ENCODE measurements at regions not wholly inside any gene's neighbourhood (a gene's known extent, or its start where the extent isn't known, plus 50 kb on each side); places are given as distances from the start of the nearest gene placed in this dataset.
A peak's percentile ranks its signal among the peaks of the same experiment; 100 is the strongest.

- no peak for DNase-seq
Measured at GRCh38 chr13:33472446-33472845, 186.9 kb upstream of the STARD13 start.

- DNase-seq, result no peak
Measured at GRCh38 chr13:33479105-33479504, 193.6 kb upstream of the STARD13 start.

DNA sequence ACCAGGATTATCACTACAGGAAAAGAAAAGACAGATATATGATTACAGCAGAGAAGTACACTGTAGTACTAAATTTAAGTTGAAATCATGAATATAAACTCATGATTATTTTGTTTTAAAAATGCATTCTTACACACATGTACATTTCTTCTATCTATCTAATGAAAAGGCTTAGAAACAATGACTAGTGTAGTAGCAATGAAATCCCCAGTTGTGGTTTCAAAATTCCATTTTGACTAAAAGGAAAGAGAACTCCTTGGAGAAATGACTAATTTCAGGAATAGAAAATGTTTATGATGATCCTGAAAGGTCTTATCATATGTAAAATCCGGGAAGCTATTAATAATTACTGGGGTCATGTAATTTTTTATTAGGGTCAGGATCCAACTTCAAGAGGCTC is 195.0 kb upstream of the STARD13 start:
- no peak for DNase-seq

DNA sequence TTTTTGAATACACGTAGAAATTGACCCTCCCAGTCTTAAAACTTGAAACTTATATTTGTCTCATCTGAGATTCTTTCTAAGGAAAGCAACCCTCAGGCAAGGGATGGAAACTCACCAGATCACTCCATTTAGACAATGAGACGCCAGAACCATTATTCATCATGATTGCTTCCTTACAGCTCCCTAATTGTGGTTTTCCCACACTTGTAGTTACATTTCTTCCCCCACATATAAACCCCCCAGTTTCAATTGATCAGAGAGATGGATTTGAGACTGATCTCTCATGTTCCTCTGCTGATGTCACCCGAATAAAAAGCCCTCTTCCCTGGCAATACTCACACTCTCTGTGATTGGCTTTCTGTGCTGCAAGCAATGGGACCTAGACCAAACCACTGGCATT is 197.9 kb upstream of the STARD13 start:
- DNase-seq, result peak; percentile 3

DNA sequence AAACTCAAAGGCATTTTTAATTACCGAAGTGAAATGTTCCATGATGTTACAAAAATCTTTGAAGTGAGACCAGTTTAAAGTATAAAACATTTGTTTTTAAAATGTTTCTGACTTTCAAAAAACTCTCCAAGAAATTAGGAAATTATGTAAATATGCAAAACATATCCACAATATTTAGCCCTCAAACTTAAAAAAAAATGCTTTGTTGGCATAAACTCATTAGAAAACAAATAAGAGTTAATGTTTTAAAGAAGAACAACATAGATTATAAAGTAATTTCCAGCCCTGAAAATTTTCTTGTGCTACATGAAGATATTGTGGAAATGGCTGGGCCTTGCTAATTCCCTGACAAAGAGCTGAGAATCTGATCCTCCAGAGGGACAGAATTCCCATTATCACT is 199.7 kb upstream of the STARD13 start:
- DNase-seq, result no peak

DNA sequence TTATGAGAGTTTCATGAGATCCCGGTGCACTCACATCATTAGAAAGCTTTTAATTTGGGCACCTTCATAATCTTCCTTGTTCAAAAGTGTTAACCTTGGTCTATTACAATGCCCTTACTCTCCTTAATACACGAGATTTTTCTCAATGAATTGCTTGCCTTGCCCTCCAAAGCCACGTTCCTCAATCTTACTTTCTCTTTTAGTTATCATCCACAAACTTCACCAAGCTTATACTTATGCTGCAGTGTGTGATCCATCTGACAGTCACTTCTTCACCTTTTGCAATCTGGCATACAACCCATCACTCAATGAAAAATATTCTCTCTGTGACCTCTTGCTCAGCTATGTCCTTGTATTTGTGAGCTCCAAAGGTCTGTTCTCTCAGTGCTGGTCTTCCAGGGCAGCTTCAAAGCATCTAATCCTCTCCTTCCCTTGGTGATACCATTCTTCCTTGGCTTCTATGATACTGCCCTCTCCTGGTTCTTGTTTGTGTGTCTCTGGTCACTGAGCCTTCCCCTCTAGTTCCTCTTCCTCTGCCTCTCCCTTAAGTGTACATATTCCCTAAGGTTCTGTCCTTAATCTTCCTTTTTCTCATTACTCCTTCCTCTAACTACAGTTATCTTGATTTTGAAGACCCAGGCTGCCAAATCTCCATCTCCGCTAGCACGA is 202.2 kb upstream of the STARD13 start:
- peak; percentile 50 for DNase-seq

GRCh38 chr13:33489563-33489962 is 204.0 kb upstream of the STARD13 start:
- no peak for DNase-seq

GRCh38 chr13:33490461-33491327 is 205.1 kb upstream of the STARD13 start:
- DNase-seq, result peak; percentile 95

- peak; percentile 66 for DNase-seq
Measured at GRCh38 chr13:33493672-33494365, 208.3 kb upstream of the STARD13 start.

DNA sequence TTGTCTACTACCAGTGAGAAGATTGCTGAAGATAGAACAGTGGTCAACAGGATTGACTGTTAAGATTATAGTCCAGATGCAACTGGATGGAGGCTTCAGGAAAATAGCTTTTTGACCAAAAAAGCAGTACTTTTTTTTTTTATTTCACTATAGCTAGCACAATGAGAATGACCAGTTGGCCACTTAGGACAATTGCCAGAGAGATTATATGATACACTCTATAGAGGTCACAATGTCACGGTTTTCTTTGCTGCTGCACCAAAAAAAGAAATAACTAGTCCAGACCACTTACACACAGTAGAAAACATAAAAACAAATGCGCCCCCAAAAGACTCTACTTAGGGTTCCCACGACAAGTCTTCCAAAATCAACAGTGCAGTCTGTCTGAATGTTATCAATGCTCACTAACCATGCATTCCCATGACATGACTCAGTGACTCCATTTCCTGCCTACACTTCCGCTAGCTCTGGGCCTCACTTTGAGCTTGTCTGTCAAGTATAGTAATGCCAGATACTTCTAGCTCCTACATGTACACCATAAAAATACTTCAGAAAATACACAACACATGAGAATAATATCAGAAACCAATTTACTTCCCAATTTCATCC is 209.1 kb upstream of the STARD13 start:
- DNase-seq, result peak; percentile 99

DNA sequence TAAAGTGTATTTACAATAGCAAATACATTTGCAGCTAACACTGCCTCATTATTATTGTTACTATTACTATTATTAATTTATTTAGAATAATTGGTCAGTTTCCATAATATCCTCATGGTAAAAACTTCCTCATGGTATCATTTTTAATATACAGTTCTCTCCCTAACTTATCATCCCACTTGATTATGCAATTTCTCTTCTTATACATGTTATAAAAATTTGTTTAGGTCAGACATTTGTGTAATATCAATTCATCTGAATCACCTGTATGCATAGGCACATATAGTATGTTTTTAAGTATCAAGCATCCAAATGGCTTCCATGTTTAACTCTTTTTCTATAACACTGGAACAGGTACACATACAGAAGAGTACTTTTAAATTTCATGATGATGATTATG is 210.8 kb upstream of the STARD13 start:
- DNase-seq, result no peak

DNA sequence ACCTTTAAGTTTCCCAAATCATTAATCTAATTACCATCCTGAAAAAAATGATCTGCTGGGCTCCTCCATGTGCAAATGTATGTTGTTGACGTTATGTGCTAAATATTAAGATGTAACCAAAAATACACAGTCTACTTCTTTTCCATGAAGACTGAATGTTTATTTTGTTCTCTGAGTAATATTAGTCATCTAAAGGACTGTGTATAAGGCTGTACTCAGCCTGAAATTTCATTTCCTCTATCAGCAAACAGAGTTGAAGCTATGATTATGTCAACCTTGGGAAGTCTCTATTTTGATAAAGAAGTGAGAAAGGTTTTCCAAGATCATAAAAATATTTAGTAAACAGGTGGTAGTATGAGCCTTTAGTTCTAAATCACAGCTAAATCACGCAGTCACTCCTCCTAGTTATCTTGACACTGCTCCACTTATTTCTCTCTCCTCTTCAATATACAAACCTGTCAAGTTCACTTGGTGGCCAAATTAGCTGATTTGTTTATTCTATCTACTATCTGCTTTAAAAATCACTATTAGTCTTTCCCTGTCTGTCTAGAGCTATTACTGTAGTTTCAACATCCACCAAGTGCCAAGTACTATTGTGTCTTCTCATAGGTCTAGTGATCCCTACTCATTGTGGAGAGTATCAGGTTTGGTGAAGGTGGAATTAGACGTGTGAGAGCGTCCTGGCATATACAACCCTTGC is 211.7 kb upstream of the STARD13 start:
- peak; percentile 72 for DNase-seq

DNA sequence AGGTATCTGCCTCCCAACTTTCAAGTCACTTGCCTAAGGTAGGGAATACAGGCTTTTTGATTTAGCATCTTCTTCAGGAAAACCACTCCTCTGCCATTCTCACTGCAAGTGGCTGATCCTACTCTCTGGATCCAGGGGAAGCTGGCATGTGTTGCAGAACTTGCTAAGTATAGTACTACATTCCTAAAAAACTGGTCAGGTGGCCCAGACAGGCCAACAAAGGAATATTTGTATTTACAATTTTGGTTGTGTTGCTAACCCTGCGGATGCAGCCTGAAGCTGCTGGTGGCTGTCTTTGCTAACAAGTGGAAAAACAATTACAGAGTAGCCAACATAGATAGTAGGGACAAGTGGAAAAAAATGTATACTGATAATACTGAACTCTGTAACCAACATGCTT is 222.5 kb upstream of the STARD13 start:
- no peak for DNase-seq

DNA sequence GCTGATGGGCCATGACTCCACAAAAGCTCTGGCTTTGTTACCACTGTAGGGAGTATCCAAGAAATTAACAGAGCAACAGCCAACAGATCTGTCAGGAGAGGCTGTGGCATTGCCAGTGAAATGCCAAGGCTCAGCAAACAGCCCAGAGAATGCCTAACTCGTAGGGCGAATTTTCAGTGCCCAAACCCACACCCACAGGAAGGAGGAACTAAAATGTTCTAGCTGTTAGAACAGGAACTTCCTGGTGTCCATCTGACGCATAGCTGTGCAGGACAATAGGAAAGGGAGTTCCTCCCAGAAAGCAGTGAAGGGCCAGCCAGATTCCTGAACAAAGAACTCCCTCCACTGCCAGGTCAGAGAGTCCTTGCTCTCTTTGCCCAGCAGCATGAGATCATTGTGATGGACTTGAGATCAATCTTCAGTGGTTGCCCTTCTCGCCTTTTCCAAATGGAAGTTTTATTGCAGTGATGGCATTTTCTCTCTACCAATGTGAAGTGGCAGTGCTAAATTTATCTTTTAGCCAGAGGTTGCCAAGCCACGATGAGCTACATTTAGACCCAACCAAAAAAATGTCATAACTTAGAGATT is 224.2 kb upstream of the STARD13 start:
- DNase-seq, result peak; percentile 87

DNA sequence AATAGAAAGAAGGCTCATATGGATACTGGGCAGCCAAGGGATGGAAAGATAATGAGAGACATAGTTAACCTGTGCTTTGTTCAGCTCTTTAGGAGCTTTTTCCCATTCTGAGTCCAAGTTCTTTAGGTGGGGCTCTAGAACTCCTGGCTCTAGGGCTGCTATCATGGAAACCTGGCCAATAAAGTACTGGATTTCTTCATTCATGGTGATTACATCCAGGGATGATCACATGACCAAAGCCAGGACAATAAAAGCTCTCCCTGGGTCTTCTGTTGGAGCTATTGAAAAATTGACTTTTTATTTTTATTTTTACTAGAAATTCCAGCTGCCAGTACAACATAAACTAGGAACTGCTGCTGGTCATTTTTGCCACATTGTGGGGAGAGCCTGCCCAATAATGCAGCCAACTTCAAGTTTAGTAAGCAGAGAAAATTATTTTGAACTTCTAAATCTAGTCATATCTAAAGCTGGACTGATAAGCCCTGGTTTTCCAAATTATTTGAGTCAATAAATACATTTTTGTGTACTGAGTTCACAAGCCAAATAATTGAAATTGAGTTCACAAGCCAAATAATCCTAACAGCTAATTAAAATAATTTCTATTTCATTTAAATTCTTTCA is 224.9 kb upstream of the STARD13 start:
- DNase-seq, result no peak

DNA sequence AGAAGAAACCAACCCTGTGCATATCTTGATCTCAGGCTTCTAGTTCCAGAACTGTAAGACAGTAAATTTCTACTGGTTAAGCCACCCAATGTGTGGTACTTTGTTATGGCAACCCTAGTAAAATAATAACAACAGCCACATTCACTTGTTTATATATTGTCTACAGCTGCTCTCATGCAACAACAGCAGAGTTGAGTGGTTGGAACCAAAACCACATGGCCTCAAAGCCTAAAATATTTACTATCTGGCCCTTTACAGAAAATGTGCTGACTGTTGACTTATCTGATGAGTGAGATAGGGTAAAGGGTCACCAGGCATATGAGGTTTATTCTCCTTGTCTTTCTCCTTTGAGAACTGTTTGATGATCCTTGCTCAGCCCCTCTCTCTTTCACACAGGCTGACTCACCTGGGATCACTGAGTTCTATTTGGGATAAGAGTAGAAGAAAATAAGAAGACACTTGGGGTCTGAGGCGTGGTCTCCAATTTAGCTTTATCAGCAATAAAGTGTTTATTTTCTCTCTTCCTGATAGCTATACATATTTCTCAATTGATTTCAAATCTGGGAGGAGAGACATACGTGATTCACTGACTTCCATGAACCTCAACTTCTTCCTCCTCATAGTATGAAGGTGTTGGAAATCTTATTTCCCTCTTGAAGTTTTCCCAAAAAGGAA is 227.5 kb upstream of the STARD13 start:
- no peak for DNase-seq

GRCh38 chr13:33514362-33514761 is 228.8 kb upstream of the STARD13 start:
- no peak for DNase-seq

GRCh38 chr13:33515146-33515545 is 229.6 kb upstream of the STARD13 start:
- no peak for DNase-seq

DNA sequence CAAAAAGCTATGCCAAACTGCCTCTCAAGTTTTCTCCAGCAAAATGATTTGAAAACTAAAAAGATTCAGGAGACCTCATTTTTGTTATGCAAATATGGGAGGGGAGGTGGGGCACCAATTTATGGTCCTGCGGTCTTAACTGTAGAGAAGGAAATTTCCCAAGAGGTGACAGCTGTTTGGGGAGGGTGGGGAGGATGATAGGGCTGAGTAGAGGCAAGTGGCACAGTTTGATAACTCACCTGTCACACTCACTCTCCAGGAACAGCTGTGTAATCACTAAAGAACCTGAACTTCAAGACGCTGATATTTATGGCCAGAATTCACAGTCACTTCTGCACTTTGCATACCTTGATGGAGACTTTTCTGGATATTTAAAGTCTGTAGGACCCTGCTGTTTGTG is 232.9 kb upstream of the STARD13 start:
- no peak for DNase-seq

DNA sequence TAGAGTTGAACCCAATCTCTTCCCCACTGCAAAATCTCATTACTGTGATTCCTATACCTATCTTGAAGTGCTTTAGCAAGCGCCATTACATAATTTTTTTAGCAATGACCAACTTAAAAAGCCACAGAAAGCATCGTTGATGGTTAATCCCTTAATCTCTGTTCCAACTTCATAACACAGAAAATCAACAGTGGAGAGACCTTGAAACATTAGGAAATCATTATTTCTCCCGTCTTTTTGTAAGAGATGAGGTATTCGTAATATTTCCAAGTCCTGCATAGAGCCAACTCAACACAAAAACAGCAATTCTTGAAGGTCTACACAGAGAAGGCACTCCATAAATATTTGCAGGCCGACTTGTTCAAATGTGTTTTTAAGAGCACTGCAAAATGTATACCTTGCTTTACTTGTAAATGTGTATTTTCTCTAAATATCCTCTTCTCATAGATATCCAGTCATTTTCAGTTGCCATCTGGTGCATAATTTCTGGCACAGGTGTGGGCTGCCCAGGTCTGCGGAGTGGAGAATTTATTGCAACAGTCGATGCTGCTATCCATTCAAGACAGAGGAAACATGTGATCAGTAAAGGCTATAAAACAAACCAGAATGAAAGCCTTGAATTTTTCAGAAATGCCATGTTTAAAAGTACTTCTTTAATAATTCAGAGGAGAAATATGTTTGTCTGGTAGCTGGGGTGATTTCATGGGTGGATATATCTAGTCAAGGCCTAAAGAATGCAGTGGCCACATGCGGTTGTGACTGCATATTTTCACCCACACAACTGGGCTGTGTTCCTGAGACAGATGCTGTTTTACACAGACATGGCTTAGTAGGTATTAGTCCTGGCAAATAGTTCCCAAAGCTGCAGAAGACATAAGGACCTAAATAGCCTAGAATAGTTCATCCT is 234.3 kb upstream of the STARD13 start:
- DNase-seq, result no peak
